BLaER1 treated with 17β-estradiol and CSF1 and Interleukin-3, amounts not matched to agents 10 nM and 100 nM (cell line): ENCODE measurements at regions not wholly inside any gene's neighbourhood (a gene's known extent, or its start where the extent isn't known, plus 50 kb on each side); places are given as distances from the start of the nearest gene placed in this dataset.

Source experiments
- H3K27ac ChIP-seq, 11 experiments: shearing (Covaris generic); formaldehyde crosslinking; 2 replicates each; pipeline ENCODE4 v1.8.1; 2022
- H3K27me3 ChIP-seq, 11 experiments: shearing (Covaris generic); formaldehyde crosslinking; 2 replicates each; pipeline ENCODE4 v1.8.1; 2022
- H3K36me3 ChIP-seq, 11 experiments: shearing (Covaris generic); formaldehyde crosslinking; 2 replicates each; pipeline ENCODE4 v1.8.1; 2022
- H3K4me1 ChIP-seq, 10 experiments: shearing (Covaris generic); formaldehyde crosslinking; 2 replicates each; pipeline ENCODE4 v1.8.1; 2022
- H3K4me2 ChIP-seq, 11 experiments: shearing (Covaris generic); formaldehyde crosslinking; 2 replicates each; pipeline ENCODE4 v1.8.1; 2022
- H3K4me3 ChIP-seq, 10 experiments: shearing (Covaris generic); formaldehyde crosslinking; 2 replicates each; pipeline ENCODE4 v1.8.1; 2022
- H3K9ac ChIP-seq, 11 experiments: shearing (Covaris generic); formaldehyde crosslinking; 2 replicates each; pipeline ENCODE4 v1.8.1; 2022
- H3K9me3 ChIP-seq, 11 experiments: shearing (Covaris generic); formaldehyde crosslinking; replicated peaks in 1 of 11; 2 replicates each; pipeline ENCODE4 v1.8.1; 2022
- H4K20me1 ChIP-seq, 11 experiments: shearing (Covaris generic); formaldehyde crosslinking; 2 replicates each; pipeline ENCODE4 v1.8.1; 2022
- Cebpa-rat ChIP-seq, 11 experiments: shearing (Covaris generic); IDR thresholded peaks; 2 replicates each; pipeline ENCODE4 v1.8.1; 2022

DNA sequence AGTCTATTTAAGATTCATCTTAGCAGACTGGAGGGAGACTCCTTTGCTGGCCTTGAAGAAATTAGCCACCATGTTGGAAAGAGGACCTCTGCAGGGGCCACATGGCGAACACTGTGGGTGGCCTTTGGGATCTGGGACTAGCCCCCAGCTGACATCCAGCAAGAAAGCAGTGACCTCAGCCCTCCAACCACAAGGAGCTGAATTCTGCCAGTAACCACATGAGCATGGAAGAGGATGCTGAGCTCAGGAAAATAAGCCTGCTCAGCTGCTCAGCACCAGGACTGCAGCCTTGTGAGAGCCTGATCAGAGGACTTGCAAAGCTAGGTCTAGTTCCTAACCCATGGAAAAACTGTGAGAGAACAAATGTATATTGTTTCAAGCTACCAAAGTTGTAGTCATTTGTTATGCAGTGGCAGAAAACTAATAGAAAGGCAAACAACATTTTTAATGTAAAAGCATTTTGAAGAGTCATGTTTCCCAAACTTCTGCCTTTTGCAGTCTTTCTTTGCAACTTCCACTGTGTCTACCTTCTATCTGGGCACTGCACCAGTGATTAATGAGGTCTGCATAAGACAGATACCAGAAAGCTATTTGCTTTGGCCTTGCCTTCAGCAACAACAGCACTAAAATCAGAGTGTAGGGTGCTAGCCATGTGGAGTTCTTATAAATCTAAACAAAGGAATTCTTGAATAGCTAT, 183.7 kb downstream of the FGFR2 start:
- Histone ChIP-seq H3K4me2 (no peak overlapping the region), H3K9ac (no peak overlapping the region), H3K9me3 (0 out of 22 replicates have a peak, but pooled peaks cover 0 to 7% (median 0%) of the 10 kb centered on the region in 11 experiments), H3K4me1 (0 out of 20 replicates have a peak, but pooled peaks cover 0 to 5% (median 0%) of the 10 kb centered on the region in 10 experiments), H3K36me3 (no peaks in the 10 kb centered on the region), H3K4me3 (no peak overlapping the region), H3K27ac (no peak overlapping the region), H3K27me3 (no peaks in the 10 kb centered on the region), H4K20me1 (no peaks in the 10 kb centered on the region)
- no peak for TF ChIP-seq Cebpa-rat (IDR thresholded peaks at IDR 0.05)

DNA sequence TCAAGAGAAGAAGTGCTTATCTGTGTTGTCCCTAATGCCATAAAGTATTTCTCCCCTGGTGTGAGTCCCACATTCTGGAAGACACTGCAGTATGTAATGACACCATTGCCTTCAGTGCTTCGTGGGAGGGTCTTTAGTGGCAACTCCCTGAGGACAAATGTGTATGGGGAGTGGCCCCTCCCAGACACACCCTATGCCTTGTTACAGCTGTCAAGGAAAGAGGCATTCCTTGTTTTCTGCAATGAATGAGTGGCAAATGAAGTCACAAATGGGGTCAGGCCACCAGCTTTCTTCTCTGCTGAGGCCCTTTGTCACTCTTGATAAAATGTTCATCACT, 183.2 kb downstream of the FGFR2 start:
- H3K9ac ChIP-seq, result no peak overlapping the region
- H3K4me3 ChIP-seq, result no peak overlapping the region
- H3K36me3 ChIP-seq, result no peaks in the 10 kb centered on the region
- H3K27ac ChIP-seq, result no peak overlapping the region
- no peak overlapping the region for H3K4me2 ChIP-seq
- no peaks in the 10 kb centered on the region for H3K27me3 ChIP-seq
- 0 out of 20 replicates have a peak, but pooled peaks cover 0 to 5% (median 0%) of the 10 kb centered on the region in 10 experiments for H3K4me1 ChIP-seq
- no peaks in the 10 kb centered on the region for H4K20me1 ChIP-seq
- H3K9me3 ChIP-seq, result 0 out of 22 replicates have a peak, but pooled peaks cover 0 to 7% (median 0%) of the 10 kb centered on the region in 11 experiments
- no peak for TF ChIP-seq Cebpa-rat (IDR thresholded peaks at IDR 0.05)

GRCh38 chr10:121416071-121416470, 182.2 kb downstream of the FGFR2 start:
- Histone ChIP-seq H3K4me3 (no peak overlapping the region), H3K9ac (no peak overlapping the region), H3K36me3 (no peaks in the 10 kb centered on the region), H3K27me3 (no peaks in the 10 kb centered on the region), H3K4me2 (no peak overlapping the region), H3K27ac (no peak overlapping the region), H3K9me3 (0 out of 22 replicates have a peak, but pooled peaks cover 0 to 7% (median 0%) of the 10 kb centered on the region in 11 experiments), H4K20me1 (no peaks in the 10 kb centered on the region), H3K4me1 (no peaks in the 10 kb centered on the region)
- no peak for TF ChIP-seq Cebpa-rat (IDR thresholded peaks at IDR 0.05)

DNA sequence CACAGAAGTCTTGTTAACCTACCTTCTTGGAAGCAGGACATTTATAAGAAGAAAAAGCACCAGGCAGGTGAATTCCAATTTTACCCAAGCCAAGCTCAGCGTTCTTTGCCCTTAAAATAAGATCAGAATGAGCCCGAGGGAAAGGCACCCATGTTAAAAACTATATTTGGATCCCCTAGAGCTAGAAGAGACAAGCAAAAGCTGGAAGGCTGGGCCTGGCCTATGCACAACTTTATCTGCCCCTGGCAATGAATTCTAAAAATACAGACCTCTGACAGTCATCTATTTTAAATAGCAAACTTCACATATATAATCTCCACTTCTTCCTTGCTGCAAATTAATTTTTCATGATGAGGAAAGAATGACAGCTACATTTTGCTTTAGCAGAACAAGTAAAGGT, 180.9 kb downstream of the FGFR2 start:
- Histone ChIP-seq H3K27ac (no peak overlapping the region), H4K20me1 (no peaks in the 10 kb centered on the region), H3K4me1 (no peaks in the 10 kb centered on the region), H3K9me3 (0 out of 22 replicates have a peak, but pooled peaks cover 0 to 7% (median 0%) of the 10 kb centered on the region in 11 experiments), H3K36me3 (no peaks in the 10 kb centered on the region), H3K9ac (no peak overlapping the region), H3K27me3 (no peaks in the 10 kb centered on the region), H3K4me3 (no peak overlapping the region), H3K4me2 (no peak overlapping the region)
- no peak for TF ChIP-seq Cebpa-rat (IDR thresholded peaks at IDR 0.05)

GRCh38 chr10:121418126-121418777, 180.0 kb downstream of the FGFR2 start:
- Histone ChIP-seq H3K9ac (no peak overlapping the region), H4K20me1 (no peaks in the 10 kb centered on the region)

GRCh38 chr10:121420006-121420405, 178.2 kb downstream of the FGFR2 start:
- no peak overlapping the region for H3K4me2 ChIP-seq
- no peaks in the 10 kb centered on the region for H3K9me3 ChIP-seq
- H3K36me3 ChIP-seq, result no peaks in the 10 kb centered on the region
- H3K4me3 ChIP-seq, result no peak overlapping the region
- H4K20me1 ChIP-seq, result no peaks in the 10 kb centered on the region
- no peaks in the 10 kb centered on the region for H3K4me1 ChIP-seq
- H3K27ac ChIP-seq, result no peak overlapping the region
- no peak overlapping the region for H3K9ac ChIP-seq
- no peaks in the 10 kb centered on the region for H3K27me3 ChIP-seq
- TF ChIP-seq Cebpa-rat (IDR thresholded peaks at IDR 0.05), result no peak

More at GRCh38 chr10:121418126-121418777, 180.0 kb downstream of the FGFR2 start:
- H3K27me3 ChIP-seq, result no peaks in the 10 kb centered on the region
- TF ChIP-seq Cebpa-rat (IDR thresholded peaks at IDR 0.05), result no peak
- 0 out of 22 replicates have a peak, but pooled peaks cover 0 to 7% (median 0%) of the 10 kb centered on the region in 11 experiments for H3K9me3 ChIP-seq
- no peak overlapping the region for H3K4me2 ChIP-seq
- no peak overlapping the region for H3K27ac ChIP-seq
- no peaks in the 10 kb centered on the region for H3K36me3 ChIP-seq
- H3K4me1 ChIP-seq, result no peaks in the 10 kb centered on the region
- no peak overlapping the region for H3K4me3 ChIP-seq

DNA sequence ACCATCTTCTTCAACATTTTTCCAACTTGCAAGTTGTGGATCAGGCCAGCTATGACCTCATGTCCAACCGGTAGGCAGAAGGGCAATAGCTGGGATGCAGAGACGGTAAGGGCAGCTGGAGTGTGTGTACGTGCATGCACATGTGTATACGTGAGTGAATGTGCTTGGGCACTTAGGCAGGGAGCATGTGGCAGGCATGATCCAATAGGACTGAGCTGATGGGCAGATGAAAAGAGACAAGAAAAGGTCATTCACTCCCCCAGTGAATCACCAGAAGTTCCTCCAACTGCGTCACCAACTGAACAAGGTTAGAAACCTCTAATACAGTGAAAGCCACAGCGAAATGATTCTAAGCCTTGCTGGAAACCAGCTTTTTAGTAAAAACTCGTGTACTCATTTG, 176.1 kb downstream of the FGFR2 start:
- H3K4me2 ChIP-seq, result no peak overlapping the region
- no peak for TF ChIP-seq Cebpa-rat (IDR thresholded peaks at IDR 0.05)

GRCh38 chr10:121425623-121426022, 172.6 kb downstream of the FGFR2 start:
- H3K27ac ChIP-seq, result no peak overlapping the region
- H4K20me1 ChIP-seq, result no peaks in the 10 kb centered on the region
- no peak overlapping the region for H3K4me2 ChIP-seq
- H3K4me3 ChIP-seq, result no peak overlapping the region
- H3K9ac ChIP-seq, result no peak overlapping the region
- no peaks in the 10 kb centered on the region for H3K9me3 ChIP-seq
- TF ChIP-seq Cebpa-rat (IDR thresholded peaks at IDR 0.05), result no peak
- H3K27me3 ChIP-seq, result no peaks in the 10 kb centered on the region
- H3K36me3 ChIP-seq, result no peaks in the 10 kb centered on the region
- no peaks in the 10 kb centered on the region for H3K4me1 ChIP-seq

More for the DNA sequence above, 176.1 kb downstream of the FGFR2 start:
- Histone ChIP-seq H3K9ac (no peak overlapping the region), H4K20me1 (no peaks in the 10 kb centered on the region), H3K36me3 (no peaks in the 10 kb centered on the region), H3K4me1 (no peaks in the 10 kb centered on the region), H3K9me3 (no peaks in the 10 kb centered on the region), H3K4me3 (no peak overlapping the region), H3K27me3 (no peaks in the 10 kb centered on the region), H3K27ac (no peak overlapping the region)

- H3K27me3 ChIP-seq, result no peaks in the 10 kb centered on the region
- H3K4me1 ChIP-seq, result no peaks in the 10 kb centered on the region
- TF ChIP-seq Cebpa-rat (IDR thresholded peaks at IDR 0.05), result no peak
- no peak overlapping the region for H3K4me2 ChIP-seq
- H3K27ac ChIP-seq, result no peak overlapping the region
- no peaks in the 10 kb centered on the region for H3K36me3 ChIP-seq
- H4K20me1 ChIP-seq, result no peaks in the 10 kb centered on the region
- H3K9me3 ChIP-seq, result no peaks in the 10 kb centered on the region
- no peak overlapping the region for H3K4me3 ChIP-seq
- no peak overlapping the region for H3K9ac ChIP-seq
These were observed 171.9 kb downstream of the FGFR2 start for GRCh38 chr10:121426307-121426706.
